ENCODE measurements at regions not wholly inside any gene's neighbourhood (a gene's known extent, or its start where the extent isn't known, plus 50 kb on each side); places are given as distances from the start of the nearest gene placed in this dataset.

GRCh38 chr9:6072865-6073264 lies 57.4 kb upstream of the RANBP6 start:
- no peaks in the 10 kb centered on the region for H3K36me3 ChIP-seq
- no peak for TF ChIP-seq POLR2AphosphoS5 (IDR thresholded peaks at IDR 0.05; ENCODE audit: insufficient read depth in 1 of 2, low read depth in 1 of 2)
- TF ChIP-seq POLR2A (IDR thresholded peaks at IDR 0.05), result no peak
- no peak for TF ChIP-seq CTCF (IDR thresholded peaks at IDR 0.05)
- no peaks in the 10 kb centered on the region for H3K27me3 ChIP-seq
- no peak overlapping the region for H3K27ac ChIP-seq
- no peaks in the 10 kb centered on the region for H3K4me1 ChIP-seq
- H3K4me3 ChIP-seq, result no peak overlapping the region
- intact Hi-C loops (cut with DNase I), result no loop called here
- no peaks in the 10 kb centered on the region for H3K9me3 ChIP-seq
- no peak for DNase-seq (ENCODE audit: extremely low spot score in 2 of 2)

GRCh38 chr9:6072453-6072852 lies 57.0 kb upstream of the RANBP6 start:
- no peaks in the 10 kb centered on the region for H3K36me3 ChIP-seq
- no peak overlapping the region for H3K4me3 ChIP-seq
- intact Hi-C loops (cut with DNase I), result no loop called here
- no peak for DNase-seq (ENCODE audit: extremely low spot score in 2 of 2)
- TF ChIP-seq POLR2AphosphoS5 (IDR thresholded peaks at IDR 0.05; ENCODE audit: insufficient read depth in 1 of 2, low read depth in 1 of 2) (no peak), POLR2A (IDR thresholded peaks at IDR 0.05) (no peak), CTCF (IDR thresholded peaks at IDR 0.05) (no peak)
- no peaks in the 10 kb centered on the region for H3K9me3 ChIP-seq
- no peak overlapping the region for H3K27ac ChIP-seq
- H3K27me3 ChIP-seq, result no peaks in the 10 kb centered on the region
- H3K4me1 ChIP-seq, result no peaks in the 10 kb centered on the region

GRCh38 chr9:6068983-6069382 lies 53.6 kb upstream of the RANBP6 start:
- H3K4me3 ChIP-seq, result no peak overlapping the region
- H3K27ac ChIP-seq, result no peak overlapping the region
- intact Hi-C loops (cut with DNase I), result no loop called here
- DNase-seq (ENCODE audit: extremely low spot score in 2 of 2), result no peak
- TF ChIP-seq POLR2AphosphoS5 (IDR thresholded peaks at IDR 0.05; ENCODE audit: insufficient read depth in 1 of 2, low read depth in 1 of 2) (no peak), CTCF (IDR thresholded peaks at IDR 0.05) (no peak), POLR2A (IDR thresholded peaks at IDR 0.05) (no peak)
- H3K9me3 ChIP-seq, result no peaks in the 10 kb centered on the region
- no peaks in the 10 kb centered on the region for H3K36me3 ChIP-seq
- no peaks in the 10 kb centered on the region for H3K4me1 ChIP-seq
- no peaks in the 10 kb centered on the region for H3K27me3 ChIP-seq

- H3K27ac ChIP-seq, result no peak overlapping the region
- no peak for DNase-seq (ENCODE audit: extremely low spot score in 2 of 2)
- no peaks in the 10 kb centered on the region for H3K9me3 ChIP-seq
- no peak for TF ChIP-seq POLR2A (IDR thresholded peaks at IDR 0.05)
- no peak for TF ChIP-seq POLR2AphosphoS5 (IDR thresholded peaks at IDR 0.05; ENCODE audit: insufficient read depth in 1 of 2, low read depth in 1 of 2)
- no peak for TF ChIP-seq CTCF (IDR thresholded peaks at IDR 0.05)
- no peaks in the 10 kb centered on the region for H3K36me3 ChIP-seq
- H3K4me1 ChIP-seq, result no peaks in the 10 kb centered on the region
- no peaks in the 10 kb centered on the region for H3K27me3 ChIP-seq
- intact Hi-C loops (cut with DNase I), result no loop called here
- H3K4me3 ChIP-seq, result no peak overlapping the region
Observed at GRCh38 chr9:6067426-6067825, 52.0 kb upstream of the RANBP6 start.

Data from vagina (tissue), 2 donors.